Epithelial cell of proximal tubule (primary cell): ENCODE measurements at regions not wholly inside any gene's neighbourhood (a gene's known extent, or its start where the extent isn't known, plus 50 kb on each side); places are given as distances from the start of the nearest gene placed in this dataset.

Experiments
- DNase-seq: peaks from one replicate; pipeline ENCODE4 v3.0.0-alpha.2; 2011; ENCODE audit warnings: low read depth
- H3K4me3 ChIP-seq: 2 replicates; pipeline ENCODE4 v1.5.1; 2011; ENCODE audit warnings: low read depth, mild to moderate bottlenecking, low read length
- TF ChIP-seq, protein P1 (sequence below): conservative IDR thresholded peaks from 2 replicates; pipeline ENCODE4 v1.5.1; 2012; ENCODE audit warnings: low read depth, mild to moderate bottlenecking, low read length

DNA sequence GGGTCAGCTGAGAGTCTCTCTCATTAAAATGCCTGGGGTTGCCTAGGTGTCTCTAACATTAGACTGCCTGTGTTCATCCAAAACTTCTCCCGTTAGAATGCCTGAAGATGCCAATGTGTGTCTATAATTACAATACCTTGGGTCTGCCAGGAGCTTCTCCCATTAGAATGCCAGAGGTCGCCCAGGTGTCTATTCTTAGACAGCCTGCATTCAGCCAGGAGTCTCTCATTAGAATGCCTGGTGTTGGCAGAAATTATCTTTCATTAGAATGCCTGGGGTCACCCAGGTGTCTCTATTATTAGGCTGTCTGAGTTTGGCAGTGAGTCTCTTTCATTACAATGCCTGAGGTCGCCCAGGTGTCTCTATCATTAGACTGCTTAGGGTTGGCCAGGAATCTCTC, 1560.2 kb downstream of the UQCRFS1 start:
- TF ChIP-seq, protein P1, sequence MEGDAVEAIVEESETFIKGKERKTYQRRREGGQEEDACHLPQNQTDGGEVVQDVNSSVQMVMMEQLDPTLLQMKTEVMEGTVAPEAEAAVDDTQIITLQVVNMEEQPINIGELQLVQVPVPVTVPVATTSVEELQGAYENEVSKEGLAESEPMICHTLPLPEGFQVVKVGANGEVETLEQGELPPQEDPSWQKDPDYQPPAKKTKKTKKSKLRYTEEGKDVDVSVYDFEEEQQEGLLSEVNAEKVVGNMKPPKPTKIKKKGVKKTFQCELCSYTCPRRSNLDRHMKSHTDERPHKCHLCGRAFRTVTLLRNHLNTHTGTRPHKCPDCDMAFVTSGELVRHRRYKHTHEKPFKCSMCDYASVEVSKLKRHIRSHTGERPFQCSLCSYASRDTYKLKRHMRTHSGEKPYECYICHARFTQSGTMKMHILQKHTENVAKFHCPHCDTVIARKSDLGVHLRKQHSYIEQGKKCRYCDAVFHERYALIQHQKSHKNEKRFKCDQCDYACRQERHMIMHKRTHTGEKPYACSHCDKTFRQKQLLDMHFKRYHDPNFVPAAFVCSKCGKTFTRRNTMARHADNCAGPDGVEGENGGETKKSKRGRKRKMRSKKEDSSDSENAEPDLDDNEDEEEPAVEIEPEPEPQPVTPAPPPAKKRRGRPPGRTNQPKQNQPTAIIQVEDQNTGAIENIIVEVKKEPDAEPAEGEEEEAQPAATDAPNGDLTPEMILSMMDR, result no peak
- DNase-seq, result no peak
- H3K4me3 ChIP-seq, result no peak overlapping the region

DNA sequence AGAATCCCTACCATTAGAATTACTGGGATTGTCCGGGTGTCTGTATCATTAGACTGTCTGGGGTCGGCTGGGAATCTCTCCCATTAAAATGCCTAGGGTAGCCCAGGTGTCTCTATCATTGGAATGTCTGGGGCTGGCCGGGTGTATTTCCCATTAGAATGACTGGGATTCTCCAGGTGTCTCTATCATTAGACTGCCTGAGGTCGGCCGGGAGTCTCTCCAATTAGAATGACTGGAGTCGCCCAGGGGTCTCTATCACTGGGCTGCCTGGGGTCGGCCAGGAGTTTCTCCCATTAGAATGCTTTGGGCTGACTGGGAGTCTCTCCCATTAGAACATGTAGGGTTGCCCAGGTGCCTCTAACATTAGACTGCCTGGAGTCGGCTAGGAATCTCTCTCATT, 1560.7 kb downstream of the UQCRFS1 start:
- DNase-seq, result no peak
- TF ChIP-seq, protein P1, result no peak
- no peak overlapping the region for H3K4me3 ChIP-seq

DNA sequence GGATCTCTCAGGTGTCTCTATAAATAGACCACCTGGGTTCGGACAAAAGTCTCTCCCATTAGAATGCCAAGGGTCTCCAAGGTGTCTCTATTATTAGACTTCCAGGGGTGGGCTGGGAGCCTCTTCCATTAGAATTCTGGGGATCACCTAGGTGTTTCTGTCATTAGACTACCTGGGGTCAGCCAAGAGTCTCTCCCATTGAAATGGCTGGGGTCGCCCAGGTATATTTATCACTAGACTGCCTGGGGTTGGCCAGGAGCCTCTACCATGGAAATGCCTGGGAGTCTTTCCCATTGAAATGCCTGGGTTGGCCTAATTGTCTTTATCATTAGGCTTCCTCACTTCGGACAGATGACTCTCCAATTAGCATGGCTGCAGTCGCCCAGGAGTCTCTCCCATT, 1565.5 kb downstream of the UQCRFS1 start:
- TF ChIP-seq, protein P1, result no peak
- no peak for DNase-seq
- H3K4me3 ChIP-seq, result no peak overlapping the region

DNA sequence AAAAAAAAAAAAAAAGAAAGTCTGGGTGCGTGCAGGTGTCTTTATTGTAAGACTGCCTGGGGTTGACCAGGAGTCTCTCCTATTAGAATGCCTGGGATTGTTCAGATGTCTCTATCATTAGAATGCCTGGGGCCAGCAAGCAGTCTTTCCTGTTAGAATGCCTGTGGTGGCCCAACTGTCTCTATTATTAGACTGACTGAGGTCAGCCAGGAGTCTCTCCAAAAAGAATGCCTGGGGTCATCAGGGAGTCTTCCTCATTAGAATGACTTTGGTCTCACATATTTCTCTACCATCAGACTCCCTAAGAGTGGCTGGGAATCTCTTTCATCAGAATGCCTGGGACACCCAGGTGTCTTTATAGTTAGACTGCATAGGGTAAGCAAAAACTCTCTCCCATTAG, 1577.5 kb downstream of the UQCRFS1 start:
- TF ChIP-seq, protein P1, result no peak
- DNase-seq, result no peak
- no peak overlapping the region for H3K4me3 ChIP-seq

DNA sequence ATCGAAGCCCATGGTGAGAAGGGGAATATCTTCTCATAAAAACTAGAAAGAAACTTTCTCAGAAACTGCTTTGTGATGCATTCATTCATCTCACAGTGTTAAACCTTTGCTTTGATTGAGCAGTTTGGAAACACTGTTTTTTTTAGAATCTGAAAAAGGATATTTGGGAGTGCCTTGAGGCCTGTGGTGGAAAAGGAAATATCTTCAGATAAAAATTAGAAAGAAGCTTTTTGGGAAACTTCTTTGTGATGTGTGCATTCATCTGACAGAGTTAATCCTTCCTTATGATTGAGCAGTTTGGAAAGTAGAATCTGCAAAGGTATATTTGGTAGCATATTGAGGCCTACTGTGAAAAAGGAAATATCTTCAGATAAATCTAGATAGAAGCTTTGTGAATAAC, 1594.9 kb downstream of the UQCRFS1 start:
- TF ChIP-seq, protein P1, result no peak
- no peak overlapping the region for H3K4me3 ChIP-seq

DNA sequence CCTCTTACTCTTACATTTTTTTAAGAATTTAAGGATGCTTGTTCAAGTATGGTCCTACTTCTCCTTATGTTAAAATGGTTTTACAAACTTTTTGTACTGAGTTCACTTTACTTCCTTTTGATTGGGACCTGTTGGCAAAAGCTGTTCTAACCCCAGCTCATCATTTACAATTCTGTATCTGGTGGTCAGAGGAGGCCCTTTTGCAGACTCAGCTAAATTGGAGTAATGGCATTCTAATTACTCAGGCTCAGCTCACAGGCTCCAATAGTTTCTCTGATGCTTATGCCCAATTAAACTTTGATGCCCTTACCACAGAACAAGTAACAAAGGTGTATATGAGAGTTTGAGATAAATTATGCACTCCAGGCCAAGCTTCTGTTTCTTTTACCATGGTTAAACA, 1632.0 kb downstream of the UQCRFS1 start:
- TF ChIP-seq, protein P1, result no peak
- DNase-seq, result no peak
- H3K4me3 ChIP-seq, result no peak overlapping the region

More for the DNA sequence above, 1594.9 kb downstream of the UQCRFS1 start:
- DNase-seq, result no peak
